HG03064 (cell line): ENCODE measurements at regions not wholly inside any gene's neighbourhood (a gene's known extent, or its start where the extent isn't known, plus 50 kb on each side); places are given as distances from the start of the nearest gene placed in this dataset.
"Not testable (repeated sequence)": the region's sequence is repeated elsewhere in the genome, so short reads cannot be mapped to it uniquely, and the experiment has no call there.

Source experiments
- ATAC-seq: cut with Tn5 transposase; IDR thresholded peaks from one replicate; pipeline ENCODE4 v1.9.1; 2021; ENCODE audit warnings: low read depth; ENCODE audit not compliant: unreplicated experiment

DNA sequence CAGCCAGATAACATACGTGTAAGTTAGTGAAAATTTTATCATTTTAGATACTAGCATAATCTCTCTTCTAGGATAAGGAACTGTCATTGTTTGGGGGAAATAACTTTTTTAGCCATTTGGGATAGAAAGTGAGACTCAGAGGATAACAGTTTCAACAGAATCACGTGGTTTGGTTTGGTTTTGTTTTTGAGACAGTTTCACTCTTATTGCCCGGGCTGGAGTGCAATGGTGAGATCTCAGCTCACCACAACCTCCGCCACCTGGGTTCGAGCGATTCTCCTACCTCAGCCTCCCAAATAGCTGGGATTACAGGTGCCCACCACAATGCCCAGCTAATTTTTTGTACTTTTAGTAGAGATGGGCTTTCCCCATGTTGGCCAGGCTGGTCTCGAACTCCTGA, 323.2 kb upstream of the MEIS1 start:
- ATAC-seq = no peak

DNA sequence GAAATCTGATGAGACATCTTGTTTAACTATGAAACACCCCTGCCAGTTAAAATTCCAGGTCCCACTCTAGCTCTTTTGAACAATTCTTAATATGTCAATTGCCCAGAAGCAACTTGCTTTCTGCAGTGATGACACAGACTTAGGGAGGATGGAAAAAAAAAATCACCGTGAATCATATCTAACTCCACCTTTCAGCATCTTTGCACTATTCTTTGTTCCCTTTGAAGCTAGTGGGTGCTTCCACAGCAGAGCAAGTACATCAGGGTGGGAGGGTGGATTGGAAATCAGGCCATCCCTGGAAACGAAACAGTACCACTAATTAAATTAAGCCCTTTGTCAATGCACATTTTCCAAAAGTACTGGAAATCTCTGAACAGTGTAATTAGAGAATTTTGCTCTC, 324.3 kb upstream of the MEIS1 start:
- no peak for ATAC-seq

DNA sequence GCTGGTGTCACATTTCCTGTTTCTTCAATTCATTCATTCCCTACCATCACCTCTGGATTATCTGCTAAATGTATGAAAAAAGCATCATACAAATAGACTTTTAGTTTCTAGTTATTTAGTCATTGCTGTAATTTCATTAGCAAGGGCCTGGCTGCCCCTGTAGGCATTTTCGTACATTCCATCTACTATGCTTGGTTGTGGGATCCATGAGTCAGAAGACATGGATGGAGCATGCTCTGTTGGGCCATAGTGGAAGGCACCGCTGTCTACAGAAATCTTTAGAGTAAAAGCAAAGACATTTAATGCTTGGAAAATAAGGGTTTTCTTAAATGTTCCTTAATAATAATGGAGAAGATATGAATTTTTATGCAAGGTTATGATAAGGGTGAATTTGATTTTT, 324.8 kb upstream of the MEIS1 start:
- no peak for ATAC-seq

- ATAC-seq = no peak
Measured at GRCh38 chr2:66109419-66109818, 325.5 kb upstream of the MEIS1 start.

GRCh38 chr2:66105066-66105753, 329.7 kb upstream of the MEIS1 start:
- ATAC-seq = no peak

- no peak for ATAC-seq
Measured at GRCh38 chr2:66103581-66103980, 331.3 kb upstream of the MEIS1 start.

GRCh38 chr2:66101206-66101605, 333.7 kb upstream of the MEIS1 start:
- ATAC-seq = no peak

GRCh38 chr2:66095820-66096345, 339.0 kb upstream of the MEIS1 start:
- no peak for ATAC-seq

- ATAC-seq = not testable (repeated sequence)
Measured at GRCh38 chr2:66094689-66095088, 340.2 kb upstream of the MEIS1 start.

GRCh38 chr2:66093371-66093770, 341.6 kb upstream of the MEIS1 start:
- no peak for ATAC-seq

- ATAC-seq = no peak
Measured at GRCh38 chr2:66084948-66085590, 349.9 kb upstream of the MEIS1 start.

GRCh38 chr2:66082581-66082980, 352.3 kb upstream of the MEIS1 start:
- no peak for ATAC-seq

GRCh38 chr2:66080127-66080526, 354.8 kb upstream of the MEIS1 start:
- ATAC-seq = no peak

- ATAC-seq = no peak
Measured at GRCh38 chr2:66073172-66073571, 361.8 kb upstream of the MEIS1 start.

- ATAC-seq = no peak
Measured at GRCh38 chr2:66070721-66071602, 364.0 kb upstream of the MEIS1 start.

DNA sequence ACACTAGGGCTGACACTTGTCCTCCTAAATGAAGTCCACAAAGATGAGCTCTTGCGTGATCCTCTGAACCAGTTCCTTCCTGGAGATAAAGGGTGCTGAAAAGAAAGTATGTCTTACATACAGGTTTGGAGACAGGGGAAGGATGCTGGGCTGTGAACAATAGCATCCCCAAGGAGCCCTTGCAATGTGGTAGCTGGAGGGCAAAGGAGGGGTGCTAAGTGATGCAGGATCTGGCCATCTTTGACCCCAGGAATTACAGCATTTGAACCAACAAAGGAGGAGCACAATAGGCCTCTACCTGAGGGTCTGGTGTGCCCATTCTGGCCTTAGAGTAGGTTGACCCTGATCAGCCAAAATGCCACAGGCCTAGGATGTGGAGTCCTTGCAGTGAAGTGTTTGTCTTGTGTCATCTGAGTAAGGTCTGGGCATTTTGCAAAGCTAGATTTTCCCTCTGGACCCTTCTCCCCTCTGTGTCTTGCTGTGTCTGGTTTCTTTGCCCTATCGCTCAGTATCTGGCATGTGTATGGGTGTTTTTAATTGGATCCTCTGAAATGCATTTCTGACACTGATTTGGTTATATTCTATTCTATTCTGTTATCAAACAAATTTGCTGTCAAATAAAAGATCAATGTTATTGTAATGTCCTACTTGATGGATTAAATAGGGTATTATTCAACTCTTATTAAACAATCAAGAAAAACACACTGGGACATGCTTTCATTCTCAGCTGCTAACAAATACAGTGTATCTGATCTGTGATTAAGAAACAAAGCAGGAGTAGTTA, 364.8 kb upstream of the MEIS1 start:
- ATAC-seq = no peak

DNA sequence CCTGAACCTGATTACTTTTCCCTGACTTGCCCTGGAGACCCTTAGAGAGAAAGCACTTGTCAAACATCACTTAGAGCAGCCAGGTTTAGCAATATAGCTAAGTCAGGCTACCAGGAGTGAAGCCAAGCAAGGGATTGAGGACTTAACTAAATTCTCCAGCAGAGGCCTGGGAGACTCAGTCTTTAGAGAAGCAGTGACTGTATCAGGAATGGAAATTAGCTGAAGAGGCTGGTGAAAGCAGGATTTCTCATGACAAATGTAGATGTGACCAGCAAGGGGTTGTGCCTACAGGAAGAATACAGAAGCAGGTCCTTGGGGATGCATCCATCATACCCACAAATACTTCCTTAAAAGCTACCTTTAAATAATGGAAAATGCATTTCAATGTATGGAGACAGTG, 368.9 kb upstream of the MEIS1 start:
- no peak for ATAC-seq

- ATAC-seq = no peak
Measured at GRCh38 chr2:66059332-66059731, 375.6 kb upstream of the MEIS1 start.

- ATAC-seq = no peak
Measured at GRCh38 chr2:66058675-66059074, 376.2 kb upstream of the MEIS1 start.

DNA sequence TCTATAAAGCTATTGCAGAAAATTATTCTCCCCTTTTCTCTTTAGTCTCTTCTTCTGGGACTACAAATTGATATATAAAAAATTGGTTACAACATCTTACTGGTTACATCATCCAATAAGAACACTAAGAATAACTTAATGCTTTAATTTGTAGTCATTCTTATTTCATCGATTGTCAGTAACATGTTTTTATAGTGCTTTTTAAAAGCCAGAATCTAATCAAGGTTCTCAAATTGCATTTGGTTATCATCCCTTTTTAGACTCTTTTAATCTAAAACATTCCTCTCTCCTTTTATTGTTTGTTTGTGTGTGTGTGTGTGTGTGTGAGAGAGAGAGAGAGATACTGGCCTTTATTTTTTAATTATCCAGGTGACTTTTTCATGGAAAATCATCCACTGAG, 377.1 kb upstream of the MEIS1 start:
- no peak for ATAC-seq

- no peak for ATAC-seq
Measured at GRCh38 chr2:66050392-66050791, 384.5 kb upstream of the MEIS1 start.
